ENCODE measurements at regions not wholly inside any gene's neighbourhood (a gene's known extent, or its start where the extent isn't known, plus 50 kb on each side); places are given as distances from the start of the nearest gene placed in this dataset.

- TF ChIP-seq, protein P1, sequence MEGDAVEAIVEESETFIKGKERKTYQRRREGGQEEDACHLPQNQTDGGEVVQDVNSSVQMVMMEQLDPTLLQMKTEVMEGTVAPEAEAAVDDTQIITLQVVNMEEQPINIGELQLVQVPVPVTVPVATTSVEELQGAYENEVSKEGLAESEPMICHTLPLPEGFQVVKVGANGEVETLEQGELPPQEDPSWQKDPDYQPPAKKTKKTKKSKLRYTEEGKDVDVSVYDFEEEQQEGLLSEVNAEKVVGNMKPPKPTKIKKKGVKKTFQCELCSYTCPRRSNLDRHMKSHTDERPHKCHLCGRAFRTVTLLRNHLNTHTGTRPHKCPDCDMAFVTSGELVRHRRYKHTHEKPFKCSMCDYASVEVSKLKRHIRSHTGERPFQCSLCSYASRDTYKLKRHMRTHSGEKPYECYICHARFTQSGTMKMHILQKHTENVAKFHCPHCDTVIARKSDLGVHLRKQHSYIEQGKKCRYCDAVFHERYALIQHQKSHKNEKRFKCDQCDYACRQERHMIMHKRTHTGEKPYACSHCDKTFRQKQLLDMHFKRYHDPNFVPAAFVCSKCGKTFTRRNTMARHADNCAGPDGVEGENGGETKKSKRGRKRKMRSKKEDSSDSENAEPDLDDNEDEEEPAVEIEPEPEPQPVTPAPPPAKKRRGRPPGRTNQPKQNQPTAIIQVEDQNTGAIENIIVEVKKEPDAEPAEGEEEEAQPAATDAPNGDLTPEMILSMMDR (conservative IDR thresholded peaks at IDR 0.05; ENCODE audit: low read depth, low read length) = no peak
- no peak for DNase-seq (ENCODE audit: low read depth)
- no peak overlapping the region for H3K4me3 ChIP-seq (ENCODE audit: low read length)
These were observed 101.7 kb upstream of the TOP1 start for GRCh38 chr20:40926928-40927327.

DNA sequence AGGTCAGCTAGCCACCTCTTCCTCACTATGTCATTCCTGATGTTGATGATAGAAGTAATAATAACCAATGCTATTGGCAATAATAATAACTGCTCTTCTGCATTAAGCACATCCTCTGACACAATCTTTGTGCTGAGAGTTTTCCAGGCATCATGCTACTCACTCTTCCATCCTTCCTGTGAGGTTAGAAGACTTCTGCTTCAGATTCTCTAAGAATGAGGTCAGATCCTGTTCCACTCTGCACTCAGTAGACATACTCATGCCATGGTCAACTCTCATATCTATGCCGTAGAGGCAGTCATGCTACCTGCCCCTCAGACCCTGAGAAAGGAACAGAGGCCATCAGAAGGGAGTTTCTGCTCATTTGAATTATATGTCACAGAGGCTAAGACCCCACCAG, 98.1 kb upstream of the TOP1 start:
- TF ChIP-seq, protein P1 (conservative IDR thresholded peaks at IDR 0.05; ENCODE audit: low read depth, low read length) = no peak
- no peak overlapping the region for H3K4me3 ChIP-seq (ENCODE audit: low read length)
- no peak for DNase-seq (ENCODE audit: low read depth)

- TF ChIP-seq, protein P1 (conservative IDR thresholded peaks at IDR 0.05; ENCODE audit: low read depth, low read length) = no peak
- DNase-seq (ENCODE audit: low read depth) = no peak
- H3K4me3 ChIP-seq (ENCODE audit: low read length) = no peak overlapping the region
These were observed 97.1 kb upstream of the TOP1 start for GRCh38 chr20:40931410-40932044.

DNA sequence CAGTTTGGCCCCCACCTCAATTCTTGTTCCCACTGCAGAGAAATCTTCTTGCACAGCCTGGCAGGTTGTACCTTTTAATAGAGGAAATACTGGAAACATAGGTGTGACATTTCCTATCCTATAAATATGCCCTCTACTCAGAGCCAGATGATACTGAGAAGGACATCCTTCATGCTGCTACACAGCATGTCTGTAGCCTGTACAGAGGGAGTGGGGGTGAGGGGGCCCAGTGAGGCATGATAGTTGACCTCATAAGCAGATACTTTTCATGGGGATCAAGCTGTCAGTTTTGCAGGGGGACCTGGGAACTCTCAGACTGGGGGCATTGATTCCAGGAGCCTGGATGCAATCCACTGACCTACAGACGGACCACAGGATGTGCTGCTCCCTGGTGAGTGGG, 96.2 kb upstream of the TOP1 start:
- TF ChIP-seq, protein P1 (conservative IDR thresholded peaks at IDR 0.05; ENCODE audit: low read depth, low read length) = no peak
- no peak overlapping the region for H3K4me3 ChIP-seq (ENCODE audit: low read length)
- DNase-seq (ENCODE audit: low read depth) = no peak

- no peak overlapping the region for H3K4me3 ChIP-seq (ENCODE audit: low read length)
- no peak for DNase-seq (ENCODE audit: low read depth)
These were observed 94.9 kb upstream of the TOP1 start for GRCh38 chr20:40933758-40934157.

GRCh38 chr20:40938020-40938419, 90.6 kb upstream of the TOP1 start:
- no peak for DNase-seq (ENCODE audit: low read depth)
- H3K4me3 ChIP-seq (ENCODE audit: low read length) = no peak overlapping the region
- TF ChIP-seq, protein P1 (conservative IDR thresholded peaks at IDR 0.05; ENCODE audit: low read depth, low read length) = peak; percentile 26

More at GRCh38 chr20:40933758-40934157, 94.9 kb upstream of the TOP1 start:
- TF ChIP-seq, protein P1 (conservative IDR thresholded peaks at IDR 0.05; ENCODE audit: low read depth, low read length) = no peak

DNA sequence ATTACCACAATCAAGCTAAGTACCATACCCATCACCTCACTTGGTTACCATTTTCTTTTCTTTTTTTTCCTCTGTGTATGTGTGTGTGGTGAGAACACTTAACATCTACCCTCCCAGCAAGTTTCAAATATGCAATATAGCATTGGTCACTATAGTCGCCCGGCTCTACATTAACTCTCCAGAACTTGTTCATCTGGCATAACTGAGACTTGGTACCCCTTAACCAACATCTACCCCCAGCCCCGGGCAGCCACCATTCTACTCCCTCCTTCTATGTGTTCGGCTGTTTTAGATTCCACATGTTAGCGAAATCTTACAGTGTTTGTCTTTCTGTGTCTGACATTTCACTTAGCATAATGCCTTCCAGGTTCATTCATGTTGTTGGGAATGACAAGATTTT, 89.0 kb upstream of the TOP1 start:
- H3K4me3 ChIP-seq (ENCODE audit: low read length) = no peak overlapping the region
- DNase-seq (ENCODE audit: low read depth) = no peak
- TF ChIP-seq, protein P1 (conservative IDR thresholded peaks at IDR 0.05; ENCODE audit: low read depth, low read length) = no peak
